ENCODE measurements at regions not wholly inside any gene's neighbourhood (a gene's known extent, or its start where the extent isn't known, plus 50 kb on each side); places are given as distances from the start of the nearest gene placed in this dataset.

- DNase-seq (ENCODE audit: low spot score), result no peak
- no peak overlapping the region for H3K27ac ChIP-seq
- H3K4me3 ChIP-seq, result no peak overlapping the region
- TF ChIP-seq, protein P1, sequence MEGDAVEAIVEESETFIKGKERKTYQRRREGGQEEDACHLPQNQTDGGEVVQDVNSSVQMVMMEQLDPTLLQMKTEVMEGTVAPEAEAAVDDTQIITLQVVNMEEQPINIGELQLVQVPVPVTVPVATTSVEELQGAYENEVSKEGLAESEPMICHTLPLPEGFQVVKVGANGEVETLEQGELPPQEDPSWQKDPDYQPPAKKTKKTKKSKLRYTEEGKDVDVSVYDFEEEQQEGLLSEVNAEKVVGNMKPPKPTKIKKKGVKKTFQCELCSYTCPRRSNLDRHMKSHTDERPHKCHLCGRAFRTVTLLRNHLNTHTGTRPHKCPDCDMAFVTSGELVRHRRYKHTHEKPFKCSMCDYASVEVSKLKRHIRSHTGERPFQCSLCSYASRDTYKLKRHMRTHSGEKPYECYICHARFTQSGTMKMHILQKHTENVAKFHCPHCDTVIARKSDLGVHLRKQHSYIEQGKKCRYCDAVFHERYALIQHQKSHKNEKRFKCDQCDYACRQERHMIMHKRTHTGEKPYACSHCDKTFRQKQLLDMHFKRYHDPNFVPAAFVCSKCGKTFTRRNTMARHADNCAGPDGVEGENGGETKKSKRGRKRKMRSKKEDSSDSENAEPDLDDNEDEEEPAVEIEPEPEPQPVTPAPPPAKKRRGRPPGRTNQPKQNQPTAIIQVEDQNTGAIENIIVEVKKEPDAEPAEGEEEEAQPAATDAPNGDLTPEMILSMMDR (IDR thresholded peaks at IDR 0.05), result no peak
These were observed 374.8 kb downstream of the OTUD1 start for GRCh38 chr10:23813687-23814086.

GRCh38 chr10:23818484-23818883 is 379.6 kb downstream of the OTUD1 start:
- TF ChIP-seq, protein P1 (IDR thresholded peaks at IDR 0.05), result no peak
- DNase-seq (ENCODE audit: low spot score), result no peak
- no peak overlapping the region for H3K4me3 ChIP-seq
- H3K27ac ChIP-seq, result no peak overlapping the region

- TF ChIP-seq, protein P1 (IDR thresholded peaks at IDR 0.05), result no peak
- no peak overlapping the region for H3K27ac ChIP-seq
- no peak overlapping the region for H3K4me3 ChIP-seq
- no peak for DNase-seq (ENCODE audit: low spot score)
These were observed 381.9 kb downstream of the OTUD1 start for GRCh38 chr10:23820792-23821191.

GRCh38 chr10:23824822-23825221 is 384.1 kb upstream of the KIAA1217 start:
- TF ChIP-seq, protein P1 (IDR thresholded peaks at IDR 0.05), result no peak

DNA sequence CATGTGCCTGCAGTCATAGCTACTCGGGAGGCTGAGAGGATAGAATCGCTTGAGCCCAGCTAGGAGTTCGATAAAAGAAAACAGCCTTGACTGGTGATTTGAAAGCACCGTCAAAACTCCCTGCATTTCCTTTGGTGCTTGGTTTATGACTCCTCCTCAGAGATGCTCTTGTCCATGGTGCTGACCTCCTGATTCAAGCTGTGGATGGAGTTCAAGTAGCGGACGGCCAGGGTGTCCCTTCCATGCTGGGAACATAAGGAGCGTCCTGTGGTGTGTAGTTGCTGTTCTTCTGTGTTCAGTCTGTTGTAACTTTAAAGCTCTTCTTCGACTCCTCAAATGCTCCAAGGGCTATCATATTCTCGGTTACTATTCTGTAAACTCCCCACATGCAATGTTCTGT is 382.5 kb upstream of the KIAA1217 start:
- H3K27ac ChIP-seq, result no peak overlapping the region
- no peak overlapping the region for H3K4me3 ChIP-seq
- no peak for DNase-seq (ENCODE audit: low spot score)
- TF ChIP-seq, protein P1 (IDR thresholded peaks at IDR 0.05), result no peak

More at GRCh38 chr10:23824822-23825221, 384.1 kb upstream of the KIAA1217 start:
- Histone ChIP-seq H3K4me3 (no peak overlapping the region), H3K27ac (no peak overlapping the region)
- no peak for DNase-seq (ENCODE audit: low spot score)

DNA sequence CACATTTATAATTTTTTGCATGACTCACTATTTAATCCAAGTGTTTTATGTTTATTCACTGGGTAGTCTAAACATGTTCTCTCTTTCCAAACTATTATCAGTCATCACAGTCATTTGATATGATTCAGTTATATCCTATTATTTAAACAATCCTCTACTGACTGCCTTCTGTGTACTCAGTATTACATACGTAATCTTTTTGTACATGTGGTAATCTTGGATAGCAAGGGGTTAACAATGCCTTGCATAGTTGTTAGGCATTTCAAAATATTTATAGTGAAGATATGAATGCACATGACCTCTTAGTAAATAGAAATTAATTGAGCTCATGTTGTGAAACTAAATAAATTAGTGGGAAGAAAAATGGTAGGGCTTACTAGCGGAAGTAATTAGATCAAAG is 379.4 kb upstream of the KIAA1217 start:
- no peak for DNase-seq (ENCODE audit: low spot score)
- H3K27ac ChIP-seq, result no peak overlapping the region
- TF ChIP-seq, protein P1 (IDR thresholded peaks at IDR 0.05), result no peak
- H3K4me3 ChIP-seq, result no peak overlapping the region

GRCh38 chr10:23834091-23834490 is 374.8 kb upstream of the KIAA1217 start:
- TF ChIP-seq, protein P1 (IDR thresholded peaks at IDR 0.05), result no peak
- no peak for DNase-seq (ENCODE audit: low spot score)
- H3K4me3 ChIP-seq, result no peak overlapping the region
- no peak overlapping the region for H3K27ac ChIP-seq

Data from coronary artery (tissue), 2 donors.